ENCODE measurements at regions not wholly inside any gene's neighbourhood (a gene's known extent, or its start where the extent isn't known, plus 50 kb on each side); places are given as distances from the start of the nearest gene placed in this dataset.

DNA sequence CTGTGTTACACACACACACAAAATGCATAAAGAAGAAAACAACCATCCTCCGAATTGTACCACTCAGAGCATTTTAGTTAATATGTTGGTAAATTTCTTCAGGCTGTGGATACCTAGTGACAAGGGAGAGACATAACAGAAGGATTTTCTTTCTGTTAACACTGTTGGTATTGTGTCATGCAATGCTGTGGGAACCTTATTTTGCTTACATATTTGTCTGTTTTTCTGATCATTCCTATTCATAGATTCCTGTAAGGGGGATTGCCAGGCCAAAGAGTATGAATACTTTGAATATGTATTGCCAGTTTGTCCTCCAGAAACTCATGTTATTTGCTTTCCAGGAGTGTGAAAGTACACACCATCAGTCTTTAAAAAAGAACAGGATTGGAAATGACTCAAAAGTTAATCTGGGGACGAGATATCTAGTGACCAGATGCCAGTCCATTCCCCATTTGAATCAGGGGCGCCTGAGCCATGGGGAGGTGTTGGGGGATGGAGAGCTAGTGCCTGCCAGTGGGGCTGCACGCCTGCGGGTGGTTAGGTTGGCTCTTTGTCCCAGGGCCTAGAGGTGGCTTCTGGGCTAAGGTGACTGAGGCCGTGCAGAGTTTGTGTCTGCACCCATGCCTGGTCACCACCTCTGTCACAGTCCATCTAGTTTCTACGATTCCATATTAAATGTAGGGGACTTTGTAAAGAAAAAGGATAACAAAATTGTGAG is 142.0 kb downstream of the PTPN20 start:
- Histone ChIP-seq H3K4me3 (ENCODE audit: low read depth, low read length, poor library complexity, severe bottlenecking) (no peak overlapping the region), H3K27me3 (replicated peaks; ENCODE audit: insufficient read depth, low read depth, low read length, poor library complexity) (no peaks in the 10 kb centered on the region), H3K27ac (ENCODE audit: low read depth, low read length, poor library complexity, severe bottlenecking) (no peak overlapping the region), H3K9me3 (ENCODE audit: low read depth, low read length, poor library complexity, severe bottlenecking) (no peaks in the 10 kb centered on the region), H3K36me3 (ENCODE audit: insufficient read depth, low read length, poor library complexity, severe bottlenecking) (no peaks in the 10 kb centered on the region), H3K4me1 (ENCODE audit: insufficient read depth, low read length, poor library complexity, severe bottlenecking) (no peaks in the 10 kb centered on the region)
- intact Hi-C loops (cut with micrococcal nuclease; ENCODE audit: unreplicated experiment): no loop called here
- CTCF ChIA-PET: no interaction called here
- no peak for TF ChIP-seq EZH2 (IDR thresholded peaks at IDR 0.05; ENCODE audit: borderline replicate concordance, low read depth, low read length, poor library complexity, severe bottlenecking)
- TF ChIP-seq, protein P1, sequence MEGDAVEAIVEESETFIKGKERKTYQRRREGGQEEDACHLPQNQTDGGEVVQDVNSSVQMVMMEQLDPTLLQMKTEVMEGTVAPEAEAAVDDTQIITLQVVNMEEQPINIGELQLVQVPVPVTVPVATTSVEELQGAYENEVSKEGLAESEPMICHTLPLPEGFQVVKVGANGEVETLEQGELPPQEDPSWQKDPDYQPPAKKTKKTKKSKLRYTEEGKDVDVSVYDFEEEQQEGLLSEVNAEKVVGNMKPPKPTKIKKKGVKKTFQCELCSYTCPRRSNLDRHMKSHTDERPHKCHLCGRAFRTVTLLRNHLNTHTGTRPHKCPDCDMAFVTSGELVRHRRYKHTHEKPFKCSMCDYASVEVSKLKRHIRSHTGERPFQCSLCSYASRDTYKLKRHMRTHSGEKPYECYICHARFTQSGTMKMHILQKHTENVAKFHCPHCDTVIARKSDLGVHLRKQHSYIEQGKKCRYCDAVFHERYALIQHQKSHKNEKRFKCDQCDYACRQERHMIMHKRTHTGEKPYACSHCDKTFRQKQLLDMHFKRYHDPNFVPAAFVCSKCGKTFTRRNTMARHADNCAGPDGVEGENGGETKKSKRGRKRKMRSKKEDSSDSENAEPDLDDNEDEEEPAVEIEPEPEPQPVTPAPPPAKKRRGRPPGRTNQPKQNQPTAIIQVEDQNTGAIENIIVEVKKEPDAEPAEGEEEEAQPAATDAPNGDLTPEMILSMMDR (conservative IDR thresholded peaks at IDR 0.05; ENCODE audit: low read depth, low read length): no peak
- POLR2A ChIA-PET (ENCODE audit: low non-redundant PET): no interaction called here
- DNase-seq (ENCODE audit: low spot score): no peak
- BruUV-seq (replicated peaks): no TSS peak

DNA sequence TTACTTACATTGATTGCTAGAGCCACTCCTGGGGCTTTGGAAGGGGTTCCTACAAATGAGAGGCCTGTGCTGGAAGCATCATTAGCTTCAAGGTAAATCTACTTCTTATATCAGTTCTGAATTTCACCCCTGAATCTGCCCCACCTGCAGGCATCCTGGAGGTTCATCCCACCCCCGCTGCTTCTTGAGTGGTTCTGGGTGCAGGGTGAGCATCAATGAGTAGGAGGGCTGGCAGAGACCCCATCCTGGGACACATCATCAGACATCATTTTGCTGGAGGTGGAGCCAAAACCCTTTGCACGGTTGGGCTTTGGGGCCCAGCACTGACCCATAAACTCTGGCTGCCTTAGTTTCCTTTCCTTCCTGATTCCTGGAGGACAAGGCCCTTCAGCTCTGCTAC is 143.7 kb downstream of the PTPN20 start:
- BruUV-seq (replicated peaks): no TSS peak
- no peak overlapping the region for H3K4me3 ChIP-seq (ENCODE audit: low read depth, low read length, poor library complexity, severe bottlenecking)
- POLR2A ChIA-PET (ENCODE audit: low non-redundant PET): no interaction called here
- intact Hi-C loops (cut with micrococcal nuclease; ENCODE audit: unreplicated experiment): no loop called here
- no peaks in the 10 kb centered on the region for H3K27me3 ChIP-seq (replicated peaks; ENCODE audit: insufficient read depth, low read depth, low read length, poor library complexity)
- no peak for DNase-seq (ENCODE audit: low spot score)
- H3K36me3 ChIP-seq (ENCODE audit: insufficient read depth, low read length, poor library complexity, severe bottlenecking): no peaks in the 10 kb centered on the region
- H3K27ac ChIP-seq (ENCODE audit: low read depth, low read length, poor library complexity, severe bottlenecking): no peak overlapping the region
- CTCF ChIA-PET: no interaction called here
- no peaks in the 10 kb centered on the region for H3K4me1 ChIP-seq (ENCODE audit: insufficient read depth, low read length, poor library complexity, severe bottlenecking)
- H3K9me3 ChIP-seq (ENCODE audit: low read depth, low read length, poor library complexity, severe bottlenecking): no peaks in the 10 kb centered on the region
- TF ChIP-seq, protein P1 (conservative IDR thresholded peaks at IDR 0.05; ENCODE audit: low read depth, low read length): no peak
- TF ChIP-seq EZH2 (IDR thresholded peaks at IDR 0.05; ENCODE audit: borderline replicate concordance, low read depth, low read length, poor library complexity, severe bottlenecking): no peak

DNA sequence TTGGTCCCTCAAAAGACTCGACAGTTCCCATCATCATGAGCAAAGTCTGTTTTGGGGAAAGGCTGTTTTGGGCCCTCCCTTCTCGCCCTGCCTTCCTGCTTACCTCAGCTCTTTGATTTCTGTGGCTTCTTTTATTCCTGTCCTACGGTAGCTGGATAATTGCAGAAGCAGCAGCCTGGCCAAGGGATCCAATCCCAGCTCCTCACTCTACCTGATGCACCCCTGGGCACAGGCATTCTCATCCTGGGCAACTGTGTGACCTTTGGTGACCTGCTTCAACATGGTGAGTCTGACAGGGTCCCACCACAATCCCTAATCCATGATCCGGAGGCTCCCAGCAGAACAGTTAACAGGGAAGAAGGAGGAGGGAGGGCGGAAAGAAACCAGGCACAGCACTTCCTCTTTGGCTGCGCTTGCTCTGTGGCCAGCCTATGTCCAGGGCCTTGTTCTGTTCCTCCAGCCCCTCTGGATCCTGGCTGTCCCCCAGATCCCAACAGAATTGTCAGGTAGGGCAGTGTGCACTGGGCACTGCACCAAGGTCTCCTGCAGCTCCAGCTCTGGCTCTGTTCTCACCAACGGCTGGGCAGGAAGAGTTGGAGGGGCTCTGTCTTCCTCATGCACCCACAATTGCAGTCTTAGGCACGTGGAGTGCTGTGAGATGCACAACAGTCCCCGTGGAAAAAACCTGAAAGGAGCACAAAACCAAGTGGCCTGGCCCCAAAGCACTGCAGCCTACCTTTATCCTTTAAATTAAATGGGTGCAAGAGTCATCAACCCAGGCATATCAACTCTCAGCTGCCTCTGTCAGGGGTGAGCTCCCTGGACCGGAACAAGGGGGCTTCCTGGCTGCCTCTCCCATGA is 144.4 kb downstream of the PTPN20 start:
- Histone ChIP-seq H3K36me3 (ENCODE audit: insufficient read depth, low read length, poor library complexity, severe bottlenecking) (no peaks in the 10 kb centered on the region), H3K4me3 (ENCODE audit: low read depth, low read length, poor library complexity, severe bottlenecking) (no peak overlapping the region), H3K27me3 (replicated peaks; ENCODE audit: insufficient read depth, low read depth, low read length, poor library complexity) (no peaks in the 10 kb centered on the region), H3K27ac (ENCODE audit: low read depth, low read length, poor library complexity, severe bottlenecking) (no peak overlapping the region), H3K9me3 (ENCODE audit: low read depth, low read length, poor library complexity, severe bottlenecking) (no peaks in the 10 kb centered on the region), H3K4me1 (ENCODE audit: insufficient read depth, low read length, poor library complexity, severe bottlenecking) (no peaks in the 10 kb centered on the region)
- DNase-seq (ENCODE audit: low spot score): no peak
- no TSS peak for BruUV-seq (replicated peaks)
- CTCF ChIA-PET: no interaction called here
- intact Hi-C loops (cut with micrococcal nuclease; ENCODE audit: unreplicated experiment): no loop called here
- POLR2A ChIA-PET (ENCODE audit: low non-redundant PET): no interaction called here
- TF ChIP-seq, protein P1 (conservative IDR thresholded peaks at IDR 0.05; ENCODE audit: low read depth, low read length): no peak
- TF ChIP-seq EZH2 (IDR thresholded peaks at IDR 0.05; ENCODE audit: borderline replicate concordance, low read depth, low read length, poor library complexity, severe bottlenecking): no peak
